Esophagus squamous epithelium (tissue), 5 donors: ENCODE measurements at regions not wholly inside any gene's neighbourhood (a gene's known extent, or its start where the extent isn't known, plus 50 kb on each side); places are given as distances from the start of the nearest gene placed in this dataset.

Source experiments
- DNase-seq: peaks from one replicate; lab custom pipeline; 2025; lab: John Stamatoyannopoulos, UW
- H3K27ac ChIP-seq, 4 donors: fragments of 200-600 bp; sonication (generic); one replicate each; pipeline ENCODE4 v1.5.1; 2016 to 2019; ENCODE audit warnings: mild to moderate bottlenecking in 1 of 4
- H3K27me3 ChIP-seq, 4 donors: fragments of 200-600 bp; sonication (generic); 1 replicate in 3 of 4; 2 replicates in 1 of 4; pipeline versions ENCODE4 v1.5.1 to v1.6.0; 2017 to 2021; ENCODE audit warnings: antibody characterized with exemption in 1 of 4
- H3K36me3 ChIP-seq, 3 donors: fragments of 200-600 bp; sonication (generic); one replicate each; pipeline ENCODE4 v1.5.1; 2016 to 2019
- H3K4me1 ChIP-seq, 3 donors: fragments of 200-600 bp; sonication (generic); one replicate each; pipeline ENCODE4 v1.5.1; 2017 to 2019
- H3K4me3 ChIP-seq, 4 donors: fragments of 200-600 bp; sonication (generic); 1 replicate in 3 of 4; 2 replicates in 1 of 4; pipeline ENCODE4 v1.5.1; 2016 to 2019; ENCODE audit warnings: mild to moderate bottlenecking in 2 of 4, moderate library complexity in 1 of 4
- H3K9me3 ChIP-seq, 3 donors: fragments of 200-600 bp; sonication (generic); one replicate each; pipeline ENCODE4 v1.5.1; 2016 to 2019
- POLR2A ChIP-seq, 4 donors: fragments of 450-650 bp; IDR thresholded peaks; one replicate each; pipeline ENCODE4 v1.6.1; 2017; ENCODE audit warnings: antibody characterized with exemption in 4 of 4, mild to moderate bottlenecking in 4 of 4, moderate library complexity in 3 of 4
- WGBS, 2 donors: methylation state at CpG; one replicate each; pipeline ENCODE4 v1.1.5; 2018; 5-methylcytosine and 5-hydroxymethylcytosine counted together
- intact Hi-C: fragments of 100-400 bp; cut with DNase I; formaldehyde crosslinking; loops from one replicate; pipeline ENCODE4 v1.15.0; 2022
- TF ChIP-seq, protein P1 (sequence below), 6 experiments: fragments of 450-650 bp in 4 of 6; fragments of 200-600 bp in 2 of 6; sonication (generic) in 2 of 6; IDR thresholded peaks; one replicate each; pipeline ENCODE4 v1.5.1; 2016 to 2019; ENCODE audit warnings: antibody characterized with exemption in 6 of 6, mild to moderate bottlenecking in 4 of 6, moderate library complexity in 4 of 6
- donor health status: DM: yes; HTN: yes; CAD: no.

GRCh38 chr1:181347495-181348390, 135.6 kb upstream of the CACNA1E start:
- DNase-seq = no peak
- Histone ChIP-seq H3K4me1 (no peaks in the 10 kb centered on the region), H3K27ac (no peak overlapping the region), H3K36me3 (no peaks in the 10 kb centered on the region), H3K27me3 (no peaks in the 10 kb centered on the region), H3K4me3 (no peak overlapping the region), H3K9me3 (peaks cover 0 to 11% (median 5%) of the 10 kb centered on the region in 3 donors)
- WGBS, 2 donors = 59 to 64% methylated on average over 8 to 9 of the region's 14 CpGs
- intact Hi-C loops = no loop called here
- TF ChIP-seq, protein P1, sequence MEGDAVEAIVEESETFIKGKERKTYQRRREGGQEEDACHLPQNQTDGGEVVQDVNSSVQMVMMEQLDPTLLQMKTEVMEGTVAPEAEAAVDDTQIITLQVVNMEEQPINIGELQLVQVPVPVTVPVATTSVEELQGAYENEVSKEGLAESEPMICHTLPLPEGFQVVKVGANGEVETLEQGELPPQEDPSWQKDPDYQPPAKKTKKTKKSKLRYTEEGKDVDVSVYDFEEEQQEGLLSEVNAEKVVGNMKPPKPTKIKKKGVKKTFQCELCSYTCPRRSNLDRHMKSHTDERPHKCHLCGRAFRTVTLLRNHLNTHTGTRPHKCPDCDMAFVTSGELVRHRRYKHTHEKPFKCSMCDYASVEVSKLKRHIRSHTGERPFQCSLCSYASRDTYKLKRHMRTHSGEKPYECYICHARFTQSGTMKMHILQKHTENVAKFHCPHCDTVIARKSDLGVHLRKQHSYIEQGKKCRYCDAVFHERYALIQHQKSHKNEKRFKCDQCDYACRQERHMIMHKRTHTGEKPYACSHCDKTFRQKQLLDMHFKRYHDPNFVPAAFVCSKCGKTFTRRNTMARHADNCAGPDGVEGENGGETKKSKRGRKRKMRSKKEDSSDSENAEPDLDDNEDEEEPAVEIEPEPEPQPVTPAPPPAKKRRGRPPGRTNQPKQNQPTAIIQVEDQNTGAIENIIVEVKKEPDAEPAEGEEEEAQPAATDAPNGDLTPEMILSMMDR (IDR thresholded peaks at IDR 0.05) = no peak
- no peak for TF ChIP-seq POLR2A (IDR thresholded peaks at IDR 0.05)

DNA sequence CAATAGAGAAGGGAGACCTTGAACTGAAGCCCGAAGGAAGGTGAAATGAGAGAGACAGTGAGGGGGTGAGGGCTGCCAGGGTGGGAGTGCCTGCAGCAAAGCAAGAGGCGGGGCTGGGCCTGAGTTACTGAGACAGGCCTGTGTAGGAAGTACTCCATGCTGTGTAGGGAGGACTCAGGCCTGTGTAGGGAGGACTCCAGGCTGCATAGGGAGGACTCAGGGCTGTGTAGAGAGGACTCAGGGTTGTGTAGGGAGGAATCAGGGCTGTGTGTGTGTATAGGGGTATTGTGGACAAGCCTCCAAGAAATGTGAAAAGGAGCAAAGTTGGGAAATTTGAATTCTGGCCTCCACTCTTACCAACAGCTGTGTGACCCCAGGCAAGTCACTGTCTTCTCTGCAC, 133.8 kb upstream of the CACNA1E start:
- H3K9me3 ChIP-seq = no peaks in the 10 kb centered on the region
- TF ChIP-seq, protein P1 (IDR thresholded peaks at IDR 0.05) = no peak
- no peak for TF ChIP-seq POLR2A (IDR thresholded peaks at IDR 0.05)
- H3K27me3 ChIP-seq = no peaks in the 10 kb centered on the region
- no peak overlapping the region for H3K27ac ChIP-seq
- no peaks in the 10 kb centered on the region for H3K4me1 ChIP-seq
- H3K36me3 ChIP-seq = no peaks in the 10 kb centered on the region
- intact Hi-C loops = no loop called here
- H3K4me3 ChIP-seq = no peak overlapping the region
- no peak for DNase-seq
- WGBS, 2 donors = 58 to 66% methylated on average over 2 of the region's 2 CpGs

GRCh38 chr1:181350131-181350530, 133.2 kb upstream of the CACNA1E start:
- H3K4me3 ChIP-seq = no peak overlapping the region
- no peaks in the 10 kb centered on the region for H3K27me3 ChIP-seq
- WGBS, 2 donors = 87 to 91% methylated on average over 7 of the region's 7 CpGs
- H3K36me3 ChIP-seq = no peaks in the 10 kb centered on the region
- no peak for DNase-seq
- H3K4me1 ChIP-seq = no peaks in the 10 kb centered on the region
- no peak overlapping the region for H3K27ac ChIP-seq
- intact Hi-C loops = no loop called here
- TF ChIP-seq, protein P1 (IDR thresholded peaks at IDR 0.05) = no peak
- no peak for TF ChIP-seq POLR2A (IDR thresholded peaks at IDR 0.05)
- H3K9me3 ChIP-seq = no peaks in the 10 kb centered on the region

DNA sequence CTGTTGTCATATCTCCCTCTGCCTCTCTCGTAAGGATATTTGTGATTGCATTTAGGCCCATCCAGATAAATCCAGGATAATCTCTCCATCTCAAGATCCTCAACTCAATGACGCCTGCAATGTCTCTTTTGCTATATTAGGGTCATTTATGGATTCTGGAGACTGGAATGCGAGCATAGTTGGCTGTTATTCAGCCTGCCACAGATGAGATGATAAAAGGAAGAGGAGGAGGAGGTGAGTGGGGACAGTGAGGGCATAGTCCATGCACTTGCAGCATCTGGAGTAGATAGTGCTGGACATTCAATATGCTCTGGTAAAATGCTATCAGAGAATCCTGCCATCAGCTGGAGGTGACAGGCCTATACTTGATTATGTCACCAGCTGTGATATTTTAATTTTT, 131.6 kb upstream of the CACNA1E start:
- Histone ChIP-seq H3K36me3 (no peaks in the 10 kb centered on the region), H3K4me3 (no peak overlapping the region), H3K9me3 (no peaks in the 10 kb centered on the region), H3K27me3 (no peaks in the 10 kb centered on the region), H3K4me1 (no peaks in the 10 kb centered on the region), H3K27ac (no peak overlapping the region)
- intact Hi-C loops = no loop called here
- WGBS, 2 donors = 75 to 85% methylated on average over 2 to 3 of the region's 3 CpGs
- no peak for DNase-seq
- TF ChIP-seq POLR2A (IDR thresholded peaks at IDR 0.05) = no peak
- TF ChIP-seq, protein P1 (IDR thresholded peaks at IDR 0.05) = no peak

GRCh38 chr1:181352695-181353094, 130.6 kb upstream of the CACNA1E start:
- Histone ChIP-seq H3K4me1 (no peaks in the 10 kb centered on the region), H3K27me3 (no peaks in the 10 kb centered on the region), H3K27ac (no peak overlapping the region), H3K4me3 (no peak overlapping the region), H3K36me3 (no peaks in the 10 kb centered on the region), H3K9me3 (no peaks in the 10 kb centered on the region)
- DNase-seq = no peak
- 92 to 93% methylated on average over 3 to 4 of the region's 4 CpGs for WGBS, 2 donors
- TF ChIP-seq, protein P1 (IDR thresholded peaks at IDR 0.05) = no peak
- no peak for TF ChIP-seq POLR2A (IDR thresholded peaks at IDR 0.05)
- intact Hi-C loops = no loop called here
